ENCODE measurements at regions not wholly inside any gene's neighbourhood (a gene's known extent, or its start where the extent isn't known, plus 50 kb on each side); places are given as distances from the start of the nearest gene placed in this dataset.

DNA sequence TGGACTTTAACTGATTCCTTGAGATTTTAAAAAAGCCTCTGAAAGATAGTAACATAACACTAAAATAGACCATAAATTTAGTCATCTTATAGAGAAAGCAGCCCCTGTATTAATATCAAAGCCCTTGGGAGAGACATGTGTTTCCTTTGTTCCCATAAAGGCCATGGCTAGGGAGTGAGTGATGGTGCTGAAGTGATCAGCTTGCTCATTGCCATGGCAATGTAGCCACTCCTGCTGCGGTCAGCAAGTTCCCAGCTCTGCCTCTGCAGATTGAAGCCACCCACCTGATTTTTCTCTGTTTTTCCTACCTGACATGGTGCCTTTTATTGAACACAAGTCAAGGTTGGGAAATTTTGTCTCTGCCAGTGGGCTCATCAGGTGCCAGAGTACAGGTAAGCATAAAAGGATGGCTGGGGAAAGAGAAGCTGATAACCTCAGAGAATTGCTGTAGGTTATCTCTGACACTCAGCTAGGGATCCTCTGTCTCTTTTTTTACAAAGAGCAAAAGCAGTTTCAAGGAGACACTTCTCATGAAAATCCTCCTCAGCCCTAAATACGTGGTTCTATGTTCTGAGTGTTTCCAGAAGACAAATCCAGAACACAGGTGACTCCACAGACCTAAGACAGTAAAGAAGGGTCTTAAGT, 296.3 kb upstream of the NMUR2 start:
- TF ChIP-seq, protein P1, sequence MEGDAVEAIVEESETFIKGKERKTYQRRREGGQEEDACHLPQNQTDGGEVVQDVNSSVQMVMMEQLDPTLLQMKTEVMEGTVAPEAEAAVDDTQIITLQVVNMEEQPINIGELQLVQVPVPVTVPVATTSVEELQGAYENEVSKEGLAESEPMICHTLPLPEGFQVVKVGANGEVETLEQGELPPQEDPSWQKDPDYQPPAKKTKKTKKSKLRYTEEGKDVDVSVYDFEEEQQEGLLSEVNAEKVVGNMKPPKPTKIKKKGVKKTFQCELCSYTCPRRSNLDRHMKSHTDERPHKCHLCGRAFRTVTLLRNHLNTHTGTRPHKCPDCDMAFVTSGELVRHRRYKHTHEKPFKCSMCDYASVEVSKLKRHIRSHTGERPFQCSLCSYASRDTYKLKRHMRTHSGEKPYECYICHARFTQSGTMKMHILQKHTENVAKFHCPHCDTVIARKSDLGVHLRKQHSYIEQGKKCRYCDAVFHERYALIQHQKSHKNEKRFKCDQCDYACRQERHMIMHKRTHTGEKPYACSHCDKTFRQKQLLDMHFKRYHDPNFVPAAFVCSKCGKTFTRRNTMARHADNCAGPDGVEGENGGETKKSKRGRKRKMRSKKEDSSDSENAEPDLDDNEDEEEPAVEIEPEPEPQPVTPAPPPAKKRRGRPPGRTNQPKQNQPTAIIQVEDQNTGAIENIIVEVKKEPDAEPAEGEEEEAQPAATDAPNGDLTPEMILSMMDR (IDR thresholded peaks at IDR 0.05): no peak
- no peak overlapping the region for H3K4me3 ChIP-seq (ENCODE audit: low read length)
- Mint-ChIP-seq H3K9me3 (peaks cover 15 to 16% of the 10 kb centered on the region in 2 donors), H3K27ac (no peak overlapping the region), H3K4me1 (no peaks in the 10 kb centered on the region), H3K36me3 (no peaks in the 10 kb centered on the region), H3K4me3 (no peak overlapping the region), H3K27me3 (ENCODE audit: low read depth in 2 of 2) (no peaks in the 10 kb centered on the region)
- no peaks in the 10 kb centered on the region for H3K36me3 ChIP-seq (ENCODE audit: control insufficient read depth, insufficient read depth, low read length)
- peaks cover 3% of the 10 kb centered on the region for H3K9me3 ChIP-seq (ENCODE audit: control insufficient read depth, insufficient read depth, low read length)
- ATAC-seq (no peak), DNase-seq (no peak)
- intact Hi-C loops (cut with micrococcal nuclease): no loop called here
- WGBS (ENCODE audit: insufficient coverage): 53% methylated on average over 2 of the region's 2 CpGs
- H3K27ac ChIP-seq (ENCODE audit: low read length): no peak overlapping the region
- H3K27me3 ChIP-seq (ENCODE audit: control insufficient read depth, insufficient read depth, low read length): no peaks in the 10 kb centered on the region
- H3K4me1 ChIP-seq (ENCODE audit: control insufficient read depth, insufficient read depth, low read length): no peaks in the 10 kb centered on the region

DNA sequence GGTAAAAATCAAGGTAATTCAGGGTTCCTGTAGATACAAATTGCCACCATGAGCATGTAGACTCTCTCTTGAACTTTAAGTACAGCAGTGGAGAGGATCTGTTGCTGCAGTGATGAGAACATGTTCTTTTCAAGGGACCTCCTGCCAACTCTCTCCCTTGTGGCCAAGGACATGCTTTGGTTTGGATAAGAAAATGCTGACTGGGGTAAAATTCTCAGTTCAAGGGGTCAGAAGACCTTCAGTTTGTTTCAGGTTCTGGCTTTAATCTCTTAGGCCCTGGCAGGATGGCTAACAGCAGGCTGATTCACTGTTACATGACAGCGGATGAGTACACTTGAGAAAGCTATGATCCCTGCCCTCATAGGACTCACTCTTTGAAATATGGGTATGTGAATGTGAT, 299.2 kb upstream of the NMUR2 start:
- intact Hi-C loops (cut with micrococcal nuclease): no loop called here
- WGBS (ENCODE audit: insufficient coverage): 91% methylated on average over 1 of the region's 1 CpG
- H3K4me1 Mint-ChIP-seq: no peaks in the 10 kb centered on the region
- H3K4me3 Mint-ChIP-seq: no peak overlapping the region
- no peaks in the 10 kb centered on the region for H3K36me3 ChIP-seq (ENCODE audit: control insufficient read depth, insufficient read depth, low read length)
- ATAC-seq (no peak), DNase-seq (no peak)
- H3K9me3 ChIP-seq (ENCODE audit: control insufficient read depth, insufficient read depth, low read length): peaks cover 3% of the 10 kb centered on the region
- no peak overlapping the region for H3K27ac Mint-ChIP-seq
- no peaks in the 10 kb centered on the region for H3K27me3 ChIP-seq (ENCODE audit: control insufficient read depth, insufficient read depth, low read length)
- TF ChIP-seq, protein P1 (IDR thresholded peaks at IDR 0.05): no peak
- H3K27me3 Mint-ChIP-seq (ENCODE audit: low read depth in 2 of 2): no peaks in the 10 kb centered on the region
- peaks cover 15% of the 10 kb centered on the region in 2 donors for H3K9me3 Mint-ChIP-seq
- H3K4me3 ChIP-seq (ENCODE audit: low read length): no peak overlapping the region
- no peaks in the 10 kb centered on the region for H3K4me1 ChIP-seq (ENCODE audit: control insufficient read depth, insufficient read depth, low read length)
- no peaks in the 10 kb centered on the region for H3K36me3 Mint-ChIP-seq
- H3K27ac ChIP-seq (ENCODE audit: low read length): no peak overlapping the region

DNA sequence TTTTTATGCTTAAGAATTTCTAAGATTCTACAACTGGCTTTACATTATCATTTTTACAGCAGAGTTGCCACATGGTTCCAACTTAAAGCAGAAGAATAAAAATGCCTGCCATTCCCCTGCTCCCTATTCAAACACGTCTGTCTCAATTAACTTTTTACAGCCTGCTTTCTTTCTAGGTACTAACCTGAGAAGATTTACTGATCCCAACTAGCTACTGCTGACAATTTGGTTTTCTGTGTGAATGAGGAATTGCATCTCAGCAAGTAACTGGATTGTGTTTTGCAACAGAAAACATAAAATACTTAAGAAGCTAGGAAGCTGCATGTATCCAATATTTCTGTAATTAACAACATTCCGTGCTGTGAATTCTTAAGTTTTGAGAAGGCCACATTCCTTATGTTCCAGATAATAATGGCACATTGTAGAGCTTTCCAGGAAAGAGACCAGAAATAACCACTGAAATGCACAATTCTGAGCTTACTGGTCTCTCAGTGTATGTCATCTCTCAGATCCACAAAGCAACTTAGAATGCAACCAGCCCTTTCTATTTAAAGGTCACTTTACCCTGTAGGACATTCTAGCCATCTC, 306.8 kb upstream of the NMUR2 start:
- ATAC-seq: no peak
- peaks cover 9% of the 10 kb centered on the region in 2 donors for H3K9me3 Mint-ChIP-seq

More for the DNA sequence above, 306.8 kb upstream of the NMUR2 start:
- TF ChIP-seq, protein P1 (IDR thresholded peaks at IDR 0.05): no peak
- H3K27me3 Mint-ChIP-seq (ENCODE audit: low read depth in 2 of 2): no peaks in the 10 kb centered on the region
- H3K27ac Mint-ChIP-seq: no peak overlapping the region
- intact Hi-C loops (cut with micrococcal nuclease): no loop called here
- no peaks in the 10 kb centered on the region for H3K36me3 Mint-ChIP-seq
- Histone ChIP-seq H3K27ac (ENCODE audit: low read length) (no peak overlapping the region), H3K9me3 (ENCODE audit: control insufficient read depth, insufficient read depth, low read length) (no peaks in the 10 kb centered on the region), H3K27me3 (ENCODE audit: control insufficient read depth, insufficient read depth, low read length) (no peaks in the 10 kb centered on the region), H3K4me1 (ENCODE audit: control insufficient read depth, insufficient read depth, low read length) (no peaks in the 10 kb centered on the region), H3K36me3 (ENCODE audit: control insufficient read depth, insufficient read depth, low read length) (no peaks in the 10 kb centered on the region), H3K4me3 (ENCODE audit: low read length) (no peak overlapping the region)
- 37% methylated on average over 2 of the region's 2 CpGs for WGBS (ENCODE audit: insufficient coverage)
- no peak for DNase-seq
- H3K4me1 Mint-ChIP-seq: no peaks in the 10 kb centered on the region
- no peak overlapping the region for H3K4me3 Mint-ChIP-seq

All from natural killer cell (primary cell).